HG03064 (cell line): ENCODE measurements at regions not wholly inside any gene's neighbourhood (a gene's known extent, or its start where the extent isn't known, plus 50 kb on each side); places are given as distances from the start of the nearest gene placed in this dataset.
"Not testable (repeated sequence)": the region's sequence is repeated elsewhere in the genome, so short reads cannot be mapped to it uniquely, and the experiment has no call there.

Experiments
- ATAC-seq: cut with Tn5 transposase; IDR thresholded peaks from one replicate; pipeline ENCODE4 v1.9.1; 2021; ENCODE audit warnings: low read depth; ENCODE audit not compliant: unreplicated experiment

GRCh38 chr14:31911160-31911559 lies 165.9 kb upstream of the ARHGAP5 start:
- ATAC-seq: no peak

- ATAC-seq: no peak
These were observed 163.7 kb upstream of the ARHGAP5 start for GRCh38 chr14:31913370-31913769.

- not testable (repeated sequence) for ATAC-seq
These were observed 158.8 kb upstream of the ARHGAP5 start for GRCh38 chr14:31918289-31918688.

GRCh38 chr14:31920001-31920400 lies 157.1 kb upstream of the ARHGAP5 start:
- ATAC-seq: no peak

- ATAC-seq: no peak
These were observed 156.0 kb upstream of the ARHGAP5 start for GRCh38 chr14:31920989-31921650.

GRCh38 chr14:31921721-31922120 lies 155.4 kb upstream of the ARHGAP5 start:
- ATAC-seq: no peak

GRCh38 chr14:31926123-31926522 lies 151.0 kb upstream of the ARHGAP5 start:
- no peak for ATAC-seq

- no peak for ATAC-seq
These were observed 150.3 kb upstream of the ARHGAP5 start for GRCh38 chr14:31926652-31927347.

- no peak for ATAC-seq
These were observed 149.7 kb upstream of the ARHGAP5 start for GRCh38 chr14:31927348-31927832.

GRCh38 chr14:31930070-31930469 lies 147.0 kb upstream of the ARHGAP5 start:
- ATAC-seq: no peak

GRCh38 chr14:31930493-31931240 lies 146.4 kb upstream of the ARHGAP5 start:
- ATAC-seq: no peak

GRCh38 chr14:31932675-31933074 lies 144.4 kb upstream of the ARHGAP5 start:
- ATAC-seq: no peak

GRCh38 chr14:31933716-31934115 lies 143.4 kb upstream of the ARHGAP5 start:
- ATAC-seq: no peak

- ATAC-seq: no peak
These were observed 142.3 kb upstream of the ARHGAP5 start for GRCh38 chr14:31934767-31935266.

GRCh38 chr14:31935391-31935790 lies 141.7 kb upstream of the ARHGAP5 start:
- ATAC-seq: no peak

GRCh38 chr14:31936115-31936514 lies 141.0 kb upstream of the ARHGAP5 start:
- ATAC-seq: no peak

GRCh38 chr14:31937730-31938346 lies 139.3 kb upstream of the ARHGAP5 start:
- peak; percentile 100 for ATAC-seq

- no peak for ATAC-seq
These were observed 137.2 kb upstream of the ARHGAP5 start for GRCh38 chr14:31939934-31940333.

- no peak for ATAC-seq
These were observed 135.6 kb upstream of the ARHGAP5 start for GRCh38 chr14:31941487-31941886.

GRCh38 chr14:31942166-31942841 lies 134.8 kb upstream of the ARHGAP5 start:
- no peak for ATAC-seq
